Endothelial cell (in vitro differentiated cells): ENCODE measurements at regions not wholly inside any gene's neighbourhood (a gene's known extent, or its start where the extent isn't known, plus 50 kb on each side); places are given as distances from the start of the nearest gene placed in this dataset.

Experiments used
- DNase-seq: peaks from one replicate; pipeline ENCODE4 v3.0.0; 2021; ENCODE audit warnings: low spot score
- H3K27ac Mint-ChIP-seq: one replicate; pipeline ENCODE4 v1.8.0; 2021; ENCODE audit warnings: mixed read lengths, inconsistent platforms; ENCODE audit not compliant: unreplicated experiment
- H3K27me3 Mint-ChIP-seq: one replicate; pipeline ENCODE4 v1.8.0; 2021; ENCODE audit warnings: mild to moderate bottlenecking, moderate library complexity, mixed read lengths, inconsistent platforms; ENCODE audit not compliant: unreplicated experiment
- H3K36me3 Mint-ChIP-seq: one replicate; pipeline ENCODE4 v1.8.0; 2021; ENCODE audit warnings: mild to moderate bottlenecking, low read depth, mixed read lengths, inconsistent platforms; ENCODE audit not compliant: unreplicated experiment
- H3K4me1 Mint-ChIP-seq: one replicate; pipeline ENCODE4 v1.8.0; 2021; ENCODE audit warnings: mild to moderate bottlenecking, mixed read lengths, inconsistent platforms; ENCODE audit not compliant: unreplicated experiment
- H3K4me3 Mint-ChIP-seq: one replicate; pipeline ENCODE4 v1.8.0; 2021; ENCODE audit warnings: mild to moderate bottlenecking, mixed read lengths, inconsistent platforms; ENCODE audit not compliant: unreplicated experiment
- H3K9me3 Mint-ChIP-seq: one replicate; pipeline ENCODE4 v1.8.0; 2021; ENCODE audit warnings: mixed read lengths, inconsistent platforms; ENCODE audit not compliant: unreplicated experiment
- CTCF ChIP-seq: fragments of 200-600 bp; sonication (generic); IDR thresholded peaks from one replicate; pipeline ENCODE4 v1.5.0; 2021; ENCODE audit warnings: antibody characterized with exemption; ENCODE audit not compliant: unreplicated experiment

DNA sequence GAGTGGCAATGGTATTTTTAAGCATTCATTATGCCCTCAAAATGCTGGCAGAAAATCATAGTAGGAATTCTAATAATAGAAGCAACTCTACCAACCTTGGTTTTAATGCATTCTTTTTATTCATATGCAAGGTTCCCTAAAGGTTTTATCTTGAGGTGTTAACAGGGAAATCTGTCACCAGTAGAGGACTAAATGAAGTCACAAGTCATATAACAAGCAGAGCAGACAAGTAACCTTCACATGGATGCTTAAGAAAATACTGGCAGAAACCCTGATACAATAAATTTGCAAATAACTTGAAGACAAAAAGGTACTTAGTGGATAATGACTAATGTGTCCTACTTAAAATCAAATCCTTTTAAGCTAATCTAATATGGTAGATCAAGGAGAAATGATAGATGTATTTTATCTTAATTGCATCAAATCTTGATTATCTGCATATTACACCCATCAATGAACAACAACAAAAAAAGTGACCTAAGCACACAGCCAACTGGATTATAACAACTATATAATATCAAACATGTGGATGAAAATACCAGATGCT, 73.3 kb downstream of the RFC3 start:
- peaks cover 4% of the 10 kb centered on the region for H3K36me3 Mint-ChIP-seq
- no peaks in the 10 kb centered on the region for H3K4me1 Mint-ChIP-seq
- no peak for DNase-seq
- H3K27me3 Mint-ChIP-seq: no peaks in the 10 kb centered on the region
- no peak overlapping the region for H3K27ac Mint-ChIP-seq
- no peak for TF ChIP-seq CTCF
- H3K9me3 Mint-ChIP-seq: no peaks in the 10 kb centered on the region
- no peak overlapping the region for H3K4me3 Mint-ChIP-seq

DNA sequence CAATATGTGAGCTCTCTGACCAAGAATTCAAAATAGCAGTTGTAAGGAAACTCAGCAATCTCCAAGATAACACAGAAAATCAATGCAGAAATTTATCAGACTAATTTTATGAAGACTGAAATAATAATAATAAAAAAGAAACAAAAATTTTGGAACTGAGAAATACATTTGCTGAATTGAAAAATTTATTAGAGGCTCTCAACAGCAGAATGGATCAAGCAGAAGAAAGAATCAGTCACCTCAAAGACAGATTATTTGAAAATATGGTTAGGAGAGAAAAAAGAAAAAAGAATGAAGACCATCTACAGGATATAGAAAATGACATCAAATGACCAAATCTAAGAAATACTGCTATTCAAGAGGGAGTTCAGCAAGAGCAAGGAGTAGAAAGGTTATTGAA, 75.6 kb downstream of the RFC3 start:
- H3K27ac Mint-ChIP-seq: no peak overlapping the region
- peaks cover 4% of the 10 kb centered on the region for H3K36me3 Mint-ChIP-seq
- H3K4me1 Mint-ChIP-seq: no peaks in the 10 kb centered on the region

DNA sequence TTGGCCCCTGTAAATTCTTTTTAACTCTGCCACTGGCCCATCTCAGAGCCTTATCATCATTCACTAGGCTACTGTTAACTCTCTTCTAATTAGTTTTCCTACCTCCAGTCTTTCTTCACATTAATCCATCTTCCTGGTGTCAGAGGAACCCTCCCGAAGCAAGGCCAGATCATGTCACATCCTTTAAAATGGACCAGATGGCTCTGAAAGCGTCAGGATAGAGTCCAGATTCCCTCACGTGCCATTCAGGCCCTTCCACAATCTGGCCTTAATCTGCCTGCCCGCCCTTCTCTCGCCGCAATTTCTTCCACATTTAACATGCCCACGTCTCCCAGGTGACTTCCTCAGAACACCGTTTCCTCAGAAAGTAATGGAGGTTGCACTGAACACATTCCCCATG, 86.5 kb downstream of the RFC3 start:
- DNase-seq: no peak
- Mint-ChIP-seq H3K4me1 (peaks cover 3% of the 10 kb centered on the region), H3K4me3 (no peak overlapping the region), H3K36me3 (no peaks in the 10 kb centered on the region), H3K27ac (no peak overlapping the region), H3K9me3 (no peaks in the 10 kb centered on the region), H3K27me3 (no peaks in the 10 kb centered on the region)
- TF ChIP-seq CTCF: no peak

More for the DNA sequence above, 75.6 kb downstream of the RFC3 start:
- no peak for TF ChIP-seq CTCF
- no peak for DNase-seq
- H3K9me3 Mint-ChIP-seq: no peaks in the 10 kb centered on the region
- H3K27me3 Mint-ChIP-seq: no peaks in the 10 kb centered on the region
- no peak overlapping the region for H3K4me3 Mint-ChIP-seq

- no peaks in the 10 kb centered on the region for H3K9me3 Mint-ChIP-seq
Measured at GRCh38 chr13:33908116-33908515, 90.2 kb downstream of the RFC3 start.

GRCh38 chr13:33910255-33910654, 92.3 kb downstream of the RFC3 start:
- H3K36me3 Mint-ChIP-seq: no peaks in the 10 kb centered on the region
- H3K27me3 Mint-ChIP-seq: peaks cover 1% of the 10 kb centered on the region
- no peak overlapping the region for H3K4me3 Mint-ChIP-seq
- no peak for TF ChIP-seq CTCF
- peaks cover 5% of the 10 kb centered on the region for H3K4me1 Mint-ChIP-seq
- no peaks in the 10 kb centered on the region for H3K9me3 Mint-ChIP-seq
- no peak overlapping the region for H3K27ac Mint-ChIP-seq
- no peak for DNase-seq

More at GRCh38 chr13:33908116-33908515, 90.2 kb downstream of the RFC3 start:
- no peak for DNase-seq
- peaks cover 5% of the 10 kb centered on the region for H3K4me1 Mint-ChIP-seq
- H3K27ac Mint-ChIP-seq: no peak overlapping the region
- no peaks in the 10 kb centered on the region for H3K36me3 Mint-ChIP-seq
- H3K27me3 Mint-ChIP-seq: peaks cover 1% of the 10 kb centered on the region
- H3K4me3 Mint-ChIP-seq: no peak overlapping the region
- TF ChIP-seq CTCF: no peak
